IMR-90 (cell line): ENCODE measurements at regions not wholly inside any gene's neighbourhood (a gene's known extent, or its start where the extent isn't known, plus 50 kb on each side); places are given as distances from the start of the nearest gene placed in this dataset.
"Not testable (repeated sequence)": the region's sequence is repeated elsewhere in the genome, so short reads cannot be mapped to it uniquely, and the experiment has no call there.

Source experiments
- ATAC-seq: fragments of 200-7000 bp; cut with Tn5 transposase; 2 replicates; pipeline ENCODE4 v1.9.1; 2020; ENCODE audit warnings: low read depth, mild to moderate bottlenecking, moderate library complexity
- BruUV-seq: library from RNA; stranded (reverse); fragments of 400-500 nt; replicated peaks from 2 replicates; lab custom pipeline; 2021; lab: Mats Ljungman, UMichigan
- CTCF ChIA-PET: fragments of 300-600 bp; formaldehyde crosslinking; extraction: SDS; loops from one replicate; lab custom pipeline; 2021; ENCODE audit warnings: antibody characterized with exemption; lab: Yijun Ruan, JAX
- POLR2A ChIA-PET: fragments of 300-600 bp; sonication (Branson Sonifier 250); formaldehyde crosslinking; loops from one replicate; lab custom pipeline; 2022; ENCODE audit warnings: antibody characterized with exemption; ENCODE audit not compliant: unreplicated experiment; lab: Charles Lee
- DNase-seq: peaks from one replicate; pipeline ENCODE4 v3.0.0; 2013
- H2AFZ ChIP-seq: replicated peaks from 2 replicates; pipeline ENCODE3; 2013; ENCODE audit warnings: low read length, mild to moderate bottlenecking; ENCODE audit not compliant: poor library complexity
- H2AK5ac ChIP-seq: 2 replicates; pipeline ENCODE4 v1.6.1; 2013; ENCODE audit warnings: low read depth, low read length, inconsistent platforms
- H2AK9ac ChIP-seq: replicated peaks from 2 replicates; pipeline ENCODE3; 2013; ENCODE audit warnings: mild to moderate bottlenecking, low read depth, low read length, moderate library complexity; ENCODE audit not compliant: poor library complexity
- H2BK120ac ChIP-seq: 2 replicates; pipeline ENCODE4 v1.6.1; 2013; ENCODE audit warnings: low read depth, low read length, inconsistent platforms
- H2BK15ac ChIP-seq: 3 replicates; pipeline ENCODE4 v1.6.1; 2013; ENCODE audit warnings: low read depth, low read length, inconsistent platforms
- H2BK20ac ChIP-seq: 2 replicates; pipeline ENCODE4 v1.6.1; 2013; ENCODE audit warnings: low read depth, mild to moderate bottlenecking, inconsistent platforms, low read length, moderate library complexity
- H2BK5ac ChIP-seq: 2 replicates; pipeline ENCODE4 v1.6.1; 2013; ENCODE audit warnings: mild to moderate bottlenecking, low read depth, low read length, inconsistent platforms; ENCODE audit not compliant: poor library complexity, severe bottlenecking
- H3K14ac ChIP-seq: replicated peaks from 2 replicates; pipeline ENCODE4 v1.6.1; 2013; ENCODE audit warnings: low read depth, low read length, inconsistent platforms
- H3K18ac ChIP-seq: 2 replicates; pipeline ENCODE4 v1.6.1; 2013; ENCODE audit warnings: low read depth, low read length, control low read depth
- H3K23ac ChIP-seq: 2 replicates; pipeline ENCODE4 v1.6.1; 2013; ENCODE audit warnings: low read depth, low read length, inconsistent platforms
- H3K27ac ChIP-seq: 2 replicates; pipeline ENCODE4 v1.5.1; 2013; ENCODE audit warnings: mild to moderate bottlenecking, control low read depth, low read length; ENCODE audit not compliant: insufficient read depth
- H3K27me3 ChIP-seq: 2 replicates; pipeline ENCODE4 v1.6.1; 2013; ENCODE audit warnings: low read length; ENCODE audit not compliant: control insufficient read depth, insufficient read depth
- H3K36me3 ChIP-seq: 2 replicates; pipeline ENCODE4 v1.6.1; 2013; ENCODE audit warnings: low read length, mixed read lengths; ENCODE audit not compliant: control insufficient read depth, insufficient read depth
- H3K4ac ChIP-seq: 2 replicates; pipeline ENCODE4 v1.6.1; 2013; ENCODE audit warnings: low read depth, low read length, inconsistent platforms
- H3K4me1 ChIP-seq: 2 replicates; pipeline ENCODE4 v1.6.1; 2013; ENCODE audit warnings: low read length, mixed read lengths; ENCODE audit not compliant: control insufficient read depth, insufficient read depth
- H3K4me2 ChIP-seq: 2 replicates; pipeline ENCODE4 v1.6.1; 2013; ENCODE audit warnings: low read depth, mild to moderate bottlenecking, control low read depth, low read length, moderate library complexity
- H3K4me3 ChIP-seq: 2 replicates; pipeline ENCODE4 v1.5.1; 2013; ENCODE audit warnings: low read depth, mild to moderate bottlenecking, control low read depth, low read length, moderate library complexity; ENCODE audit not compliant: insufficient read depth
- H3K56ac ChIP-seq: 2 replicates; pipeline ENCODE4 v1.6.1; 2013; ENCODE audit warnings: low read length, inconsistent platforms; ENCODE audit not compliant: insufficient read depth; ENCODE audit errors: extremely low read depth
- H3K79me1 ChIP-seq, 2 experiments: 2 replicates each; pipeline ENCODE4 v1.6.1; 2013; ENCODE audit warnings: low read length in 2 of 2, inconsistent platforms in 1 of 2, low read depth in 1 of 2
- H3K9ac ChIP-seq: 2 replicates; pipeline ENCODE4 v1.6.1; 2013; ENCODE audit warnings: low read depth, low read length, control low read depth
- H3K9me1 ChIP-seq: 2 replicates; pipeline ENCODE4 v1.6.1; 2013; ENCODE audit warnings: low read length, inconsistent platforms; ENCODE audit not compliant: insufficient read depth
- H3K9me3 ChIP-seq: 2 replicates; pipeline ENCODE4 v1.6.1; 2013; ENCODE audit warnings: low read length; ENCODE audit not compliant: control insufficient read depth, insufficient read depth
- H4K20me1 ChIP-seq: 2 replicates; pipeline ENCODE4 v1.6.1; 2013; ENCODE audit warnings: low read length, inconsistent platforms; ENCODE audit not compliant: insufficient read depth
- H4K5ac ChIP-seq: 2 replicates; pipeline ENCODE4 v1.6.1; 2013; ENCODE audit warnings: mild to moderate bottlenecking, low read depth, low read length, control low read depth
- H4K8ac ChIP-seq, 2 experiments: 2 replicates each; pipeline ENCODE4 v1.6.1; 2013; ENCODE audit warnings: low read depth in 2 of 2, low read length in 2 of 2, control low read depth in 1 of 2, inconsistent platforms in 1 of 2
- H4K91ac ChIP-seq: 2 replicates; pipeline ENCODE4 v1.6.1; 2013; ENCODE audit warnings: low read depth, low read length, inconsistent platforms; ENCODE audit not compliant: insufficient read depth
- WGBS, 2 experiments: methylation state at CpG; one replicate each; pipeline versions ENCODE4 v1.1.5 to v1.1.7; 2013; ENCODE audit warnings: missing lambda C conversion rate in 2 of 2; ENCODE audit not compliant: insufficient read length in 1 of 2; ENCODE audit errors: extremely low coverage in 2 of 2; 5-methylcytosine and 5-hydroxymethylcytosine counted together
- dilution Hi-C: fragments of 300-500 bp; cut with HindIII; formaldehyde crosslinking; loops from one replicate; pipeline ENCODE4 v1.14.3; 2018; ENCODE audit warnings: low sequenced_read_pairs; ENCODE audit not compliant: unreplicated experiment
- in situ Hi-C: fragments of 300-500 bp; cut with MboI; formaldehyde crosslinking; loops from 3 replicates; pipeline ENCODE4 v1.14.3; 2019; ENCODE audit warnings: low sequenced_read_pairs, inconsistent platforms, mixed read lengths
- intact Hi-C: fragments of 100-400 bp; cut with micrococcal nuclease; formaldehyde crosslinking; loops from 2 replicates; pipeline ENCODE4 v1.10.0; 2022

DNA sequence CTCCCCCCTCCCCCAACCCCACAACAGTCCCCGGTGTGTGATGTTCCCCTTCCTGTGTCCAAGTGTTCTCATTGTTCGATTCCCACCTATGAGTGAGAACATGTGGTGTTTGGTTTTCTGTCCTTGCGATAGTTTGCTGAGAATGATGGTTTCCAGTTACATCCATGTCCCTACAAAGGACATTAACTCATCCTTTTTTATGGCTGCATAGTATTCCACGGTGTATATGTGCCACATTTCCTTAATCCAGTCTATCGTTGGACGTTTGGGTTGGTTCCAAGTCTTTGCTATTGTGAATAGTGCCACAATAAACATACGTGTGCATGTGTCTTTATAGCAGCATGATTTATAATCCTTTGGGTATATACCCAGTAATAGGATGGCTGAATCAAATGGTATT lies 107.3 kb downstream of the ZNF648 start:
- H2AK9ac ChIP-seq, intact Hi-C loops, BruUV-seq, H2BK15ac ChIP-seq, H3K4me1 ChIP-seq, in situ Hi-C loops, H3K4ac ChIP-seq, H3K56ac ChIP-seq, H4K91ac ChIP-seq, H3K9me3 ChIP-seq, H3K27ac ChIP-seq, ATAC-seq, H3K23ac ChIP-seq, H4K5ac ChIP-seq, H3K36me3 ChIP-seq, H2AFZ ChIP-seq, DNase-seq, H3K4me3 ChIP-seq, CTCF ChIA-PET, H2AK5ac ChIP-seq, H3K4me2 ChIP-seq, H3K79me1 ChIP-seq, H3K27me3 ChIP-seq, H2BK5ac ChIP-seq, POLR2A ChIA-PET, H3K18ac ChIP-seq, H3K9me1 ChIP-seq, H3K14ac ChIP-seq, H4K8ac ChIP-seq, H2BK120ac ChIP-seq, H2BK20ac ChIP-seq, H4K20me1 ChIP-seq, H3K9ac ChIP-seq, dilution Hi-C loops: not testable (repeated sequence)
- no CpG with 5 or more reads among the region's 7 CpGs for WGBS, 2 experiments
